ENCODE measurements at regions not wholly inside any gene's neighbourhood (a gene's known extent, or its start where the extent isn't known, plus 50 kb on each side); places are given as distances from the start of the nearest gene placed in this dataset.

DNA sequence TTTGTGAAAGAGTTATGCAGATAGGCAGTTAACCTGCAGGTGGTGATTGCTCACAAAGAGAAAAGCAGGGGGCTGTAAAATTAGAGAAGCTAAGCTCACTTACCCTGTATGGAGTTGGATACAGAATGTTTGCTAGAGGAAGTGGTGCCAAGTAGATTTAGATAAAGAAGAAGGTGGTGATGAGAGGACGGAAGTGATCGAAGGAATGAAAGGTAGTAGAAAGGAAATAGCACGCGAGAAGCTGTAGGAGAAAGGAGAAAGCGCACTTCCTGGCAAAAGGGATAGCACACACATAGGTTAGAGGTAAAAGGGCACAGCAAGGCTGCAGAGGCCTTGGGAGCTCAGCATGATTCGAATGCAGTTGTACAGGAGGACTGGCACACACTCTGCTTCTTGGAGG is 87.3 kb upstream of the CTSC start:
- ATAC-seq (no peak), DNase-seq (ENCODE audit: low read depth, low spot score) (no peak)
- no TSS peak for BruUV-seq (replicated peaks)

GRCh38 chr11:88421530-88421929 is 84.0 kb upstream of the CTSC start:
- in situ Hi-C loops (cut with HindIII; ENCODE audit: low pct_unique_long_range_greater_than_20kb, low sequenced_read_pairs), result no loop called here
- Histone ChIP-seq H3K36me3 (ENCODE audit: control insufficient read depth, insufficient read depth, low read length) (no peaks in the 10 kb centered on the region), H3K9me3 (ENCODE audit: control insufficient read depth, insufficient read depth, low read depth, low read length) (no peaks in the 10 kb centered on the region), H3K27ac (ENCODE audit: low read length) (no peak overlapping the region), H3K27me3 (ENCODE audit: control insufficient read depth, insufficient read depth, low read length) (no peaks in the 10 kb centered on the region), H3K4me3 (ENCODE audit: low read depth in 2 of 2, low read length in 2 of 2) (no peak overlapping the region), H3K4me1 (ENCODE audit: control insufficient read depth, insufficient read depth, low read length) (no peaks in the 10 kb centered on the region)
- TF ChIP-seq POLR2AphosphoS5 (IDR thresholded peaks at IDR 0.05; ENCODE audit: low read depth, low read length) (no peak), SIN3A (IDR thresholded peaks at IDR 0.05; ENCODE audit: borderline replicate concordance, insufficient read depth, low read depth, low read length) (no peak), TCF7L2 (IDR thresholded peaks at IDR 0.05; ENCODE audit: low read depth, low read length) (no peak)
- TF ChIP-seq, protein P1, sequence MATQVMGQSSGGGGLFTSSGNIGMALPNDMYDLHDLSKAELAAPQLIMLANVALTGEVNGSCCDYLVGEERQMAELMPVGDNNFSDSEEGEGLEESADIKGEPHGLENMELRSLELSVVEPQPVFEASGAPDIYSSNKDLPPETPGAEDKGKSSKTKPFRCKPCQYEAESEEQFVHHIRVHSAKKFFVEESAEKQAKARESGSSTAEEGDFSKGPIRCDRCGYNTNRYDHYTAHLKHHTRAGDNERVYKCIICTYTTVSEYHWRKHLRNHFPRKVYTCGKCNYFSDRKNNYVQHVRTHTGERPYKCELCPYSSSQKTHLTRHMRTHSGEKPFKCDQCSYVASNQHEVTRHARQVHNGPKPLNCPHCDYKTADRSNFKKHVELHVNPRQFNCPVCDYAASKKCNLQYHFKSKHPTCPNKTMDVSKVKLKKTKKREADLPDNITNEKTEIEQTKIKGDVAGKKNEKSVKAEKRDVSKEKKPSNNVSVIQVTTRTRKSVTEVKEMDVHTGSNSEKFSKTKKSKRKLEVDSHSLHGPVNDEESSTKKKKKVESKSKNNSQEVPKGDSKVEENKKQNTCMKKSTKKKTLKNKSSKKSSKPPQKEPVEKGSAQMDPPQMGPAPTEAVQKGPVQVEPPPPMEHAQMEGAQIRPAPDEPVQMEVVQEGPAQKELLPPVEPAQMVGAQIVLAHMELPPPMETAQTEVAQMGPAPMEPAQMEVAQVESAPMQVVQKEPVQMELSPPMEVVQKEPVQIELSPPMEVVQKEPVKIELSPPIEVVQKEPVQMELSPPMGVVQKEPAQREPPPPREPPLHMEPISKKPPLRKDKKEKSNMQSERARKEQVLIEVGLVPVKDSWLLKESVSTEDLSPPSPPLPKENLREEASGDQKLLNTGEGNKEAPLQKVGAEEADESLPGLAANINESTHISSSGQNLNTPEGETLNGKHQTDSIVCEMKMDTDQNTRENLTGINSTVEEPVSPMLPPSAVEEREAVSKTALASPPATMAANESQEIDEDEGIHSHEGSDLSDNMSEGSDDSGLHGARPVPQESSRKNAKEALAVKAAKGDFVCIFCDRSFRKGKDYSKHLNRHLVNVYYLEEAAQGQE (IDR thresholded peaks at IDR 0.05; ENCODE audit: insufficient read depth in 1 of 2, low read depth in 2 of 2, low read length in 1 of 2), result no peak
- TF ChIP-seq, protein P2, sequence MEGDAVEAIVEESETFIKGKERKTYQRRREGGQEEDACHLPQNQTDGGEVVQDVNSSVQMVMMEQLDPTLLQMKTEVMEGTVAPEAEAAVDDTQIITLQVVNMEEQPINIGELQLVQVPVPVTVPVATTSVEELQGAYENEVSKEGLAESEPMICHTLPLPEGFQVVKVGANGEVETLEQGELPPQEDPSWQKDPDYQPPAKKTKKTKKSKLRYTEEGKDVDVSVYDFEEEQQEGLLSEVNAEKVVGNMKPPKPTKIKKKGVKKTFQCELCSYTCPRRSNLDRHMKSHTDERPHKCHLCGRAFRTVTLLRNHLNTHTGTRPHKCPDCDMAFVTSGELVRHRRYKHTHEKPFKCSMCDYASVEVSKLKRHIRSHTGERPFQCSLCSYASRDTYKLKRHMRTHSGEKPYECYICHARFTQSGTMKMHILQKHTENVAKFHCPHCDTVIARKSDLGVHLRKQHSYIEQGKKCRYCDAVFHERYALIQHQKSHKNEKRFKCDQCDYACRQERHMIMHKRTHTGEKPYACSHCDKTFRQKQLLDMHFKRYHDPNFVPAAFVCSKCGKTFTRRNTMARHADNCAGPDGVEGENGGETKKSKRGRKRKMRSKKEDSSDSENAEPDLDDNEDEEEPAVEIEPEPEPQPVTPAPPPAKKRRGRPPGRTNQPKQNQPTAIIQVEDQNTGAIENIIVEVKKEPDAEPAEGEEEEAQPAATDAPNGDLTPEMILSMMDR (IDR thresholded peaks at IDR 0.05), result no peak
- CTCF ChIA-PET, result no interaction called here
- intact Hi-C loops (cut with micrococcal nuclease; ENCODE audit: unreplicated experiment), result no loop called here
- BruUV-seq (replicated peaks), result no TSS peak
- DNase-seq (ENCODE audit: low read depth, low spot score) (no peak), ATAC-seq (no peak)
- POLR2A ChIA-PET, result no interaction called here

More for the DNA sequence above, 87.3 kb upstream of the CTSC start:
- Histone ChIP-seq H3K4me3 (ENCODE audit: low read depth in 2 of 2, low read length in 2 of 2) (no peak overlapping the region), H3K4me1 (ENCODE audit: control insufficient read depth, insufficient read depth, low read length) (no peaks in the 10 kb centered on the region), H3K27ac (ENCODE audit: low read length) (no peak overlapping the region), H3K9me3 (ENCODE audit: control insufficient read depth, insufficient read depth, low read depth, low read length) (no peaks in the 10 kb centered on the region), H3K27me3 (ENCODE audit: control insufficient read depth, insufficient read depth, low read length) (no peaks in the 10 kb centered on the region), H3K36me3 (ENCODE audit: control insufficient read depth, insufficient read depth, low read length) (no peaks in the 10 kb centered on the region)
- intact Hi-C loops (cut with micrococcal nuclease; ENCODE audit: unreplicated experiment) (no loop called here), in situ Hi-C loops (cut with HindIII; ENCODE audit: low pct_unique_long_range_greater_than_20kb, low sequenced_read_pairs) (no loop called here)
- TF ChIP-seq, protein P2 (IDR thresholded peaks at IDR 0.05), result no peak
- TF ChIP-seq POLR2AphosphoS5 (IDR thresholded peaks at IDR 0.05; ENCODE audit: low read depth, low read length) (no peak), TCF7L2 (IDR thresholded peaks at IDR 0.05; ENCODE audit: low read depth, low read length) (no peak), SIN3A (IDR thresholded peaks at IDR 0.05; ENCODE audit: borderline replicate concordance, insufficient read depth, low read depth, low read length) (no peak)
- TF ChIP-seq, protein P1 (IDR thresholded peaks at IDR 0.05; ENCODE audit: insufficient read depth in 1 of 2, low read depth in 2 of 2, low read length in 1 of 2), result no peak
- ChIA-PET POLR2A (no interaction called here), CTCF (no interaction called here)

Measured in Panc1 (cell line).